CD4-positive, alpha-beta T cell treated with Interleukin-17A for 4 hours (primary cell): ENCODE measurements at regions not wholly inside any gene's neighbourhood (a gene's known extent, or its start where the extent isn't known, plus 50 kb on each side); places are given as distances from the start of the nearest gene placed in this dataset.

ENCODE experiments used
- DNase-seq: peaks from one replicate; pipeline ENCODE4 v3.0.0-alpha.2; 2020; ENCODE audit warnings: mixed read lengths

GRCh38 chr3:170728181-170728580 lies 141.8 kb downstream of the RPL22L1 start:
- no peak for DNase-seq

- no peak for DNase-seq
Measured at GRCh38 chr3:170727754-170728153, 141.9 kb upstream of the SLC7A14 start.

- no peak for DNase-seq
Measured at GRCh38 chr3:170726976-170727661, 141.2 kb upstream of the SLC7A14 start.

GRCh38 chr3:170725285-170725731 lies 139.4 kb upstream of the SLC7A14 start:
- no peak for DNase-seq

GRCh38 chr3:170724599-170725280 lies 138.9 kb upstream of the SLC7A14 start:
- DNase-seq = no peak

GRCh38 chr3:170723241-170723640 lies 137.4 kb upstream of the SLC7A14 start:
- DNase-seq = no peak

- DNase-seq = no peak
Measured at GRCh38 chr3:170721563-170721962, 135.7 kb upstream of the SLC7A14 start.

GRCh38 chr3:170719300-170719699 lies 133.4 kb upstream of the SLC7A14 start:
- DNase-seq = no peak

GRCh38 chr3:170718848-170719247 lies 133.0 kb upstream of the SLC7A14 start:
- no peak for DNase-seq

- no peak for DNase-seq
Measured at GRCh38 chr3:170717410-170718402, 131.8 kb upstream of the SLC7A14 start.

- no peak for DNase-seq
Measured at GRCh38 chr3:170716172-170716805, 130.4 kb upstream of the SLC7A14 start.

- DNase-seq = no peak
Measured at GRCh38 chr3:170714562-170715535, 129.0 kb upstream of the SLC7A14 start.

GRCh38 chr3:170714122-170714521 lies 128.2 kb upstream of the SLC7A14 start:
- no peak for DNase-seq

- DNase-seq = no peak
Measured at GRCh38 chr3:170713653-170714052, 127.8 kb upstream of the SLC7A14 start.

- DNase-seq = no peak
Measured at GRCh38 chr3:170712798-170713197, 126.9 kb upstream of the SLC7A14 start.

- no peak for DNase-seq
Measured at GRCh38 chr3:170712336-170712735, 126.5 kb upstream of the SLC7A14 start.

GRCh38 chr3:170711786-170712185 lies 125.9 kb upstream of the SLC7A14 start:
- DNase-seq = no peak

- DNase-seq = no peak
Measured at GRCh38 chr3:170709046-170709445, 123.2 kb upstream of the SLC7A14 start.

- no peak for DNase-seq
Measured at GRCh38 chr3:170707899-170708298, 122.0 kb upstream of the SLC7A14 start.

GRCh38 chr3:170705131-170705530 lies 119.3 kb upstream of the SLC7A14 start:
- DNase-seq = no peak

GRCh38 chr3:170703121-170703588 lies 117.3 kb upstream of the SLC7A14 start:
- DNase-seq = no peak
